ENCODE measurements at regions not wholly inside any gene's neighbourhood (a gene's known extent, or its start where the extent isn't known, plus 50 kb on each side); places are given as distances from the start of the nearest gene placed in this dataset.
"Not testable (repeated sequence)": the region's sequence is repeated elsewhere in the genome, so short reads cannot be mapped to it uniquely, and the experiment has no call there.

DNA sequence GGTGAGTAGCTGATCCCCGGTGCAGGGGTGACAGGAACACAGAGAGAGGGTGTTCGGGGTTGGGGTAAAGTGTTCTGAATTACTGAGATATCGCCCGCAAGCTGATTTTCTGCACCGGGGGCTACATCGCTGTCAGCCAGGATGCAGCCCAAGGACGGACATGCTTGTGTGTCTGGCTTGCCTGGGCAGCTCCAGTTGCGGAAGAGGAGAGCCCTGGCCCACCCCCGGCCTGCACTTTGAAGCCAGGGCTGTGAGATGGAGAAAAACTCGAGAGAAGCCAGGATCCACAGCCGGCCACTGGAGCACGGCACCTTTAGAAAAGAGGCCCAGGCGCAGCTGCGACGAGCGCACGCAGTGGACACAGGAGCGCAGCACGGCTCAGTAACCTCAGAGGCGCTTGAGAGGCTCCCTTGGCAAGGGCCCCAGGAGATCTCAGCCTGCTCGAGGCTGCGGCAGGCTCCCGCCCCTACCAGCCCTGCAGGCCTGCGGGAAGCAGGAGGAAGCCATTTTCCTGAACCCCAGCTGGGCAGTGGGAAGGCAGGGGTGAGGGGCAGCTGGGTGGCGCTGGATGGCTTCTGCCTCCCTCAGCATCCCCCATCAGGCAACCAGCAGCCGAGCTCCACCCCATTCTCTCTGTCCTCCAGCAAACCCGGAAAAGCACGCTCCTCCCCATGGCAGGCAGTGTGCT is 59.2 kb downstream of the C9orf50 start:
- DNase-seq, result no peak

DNA sequence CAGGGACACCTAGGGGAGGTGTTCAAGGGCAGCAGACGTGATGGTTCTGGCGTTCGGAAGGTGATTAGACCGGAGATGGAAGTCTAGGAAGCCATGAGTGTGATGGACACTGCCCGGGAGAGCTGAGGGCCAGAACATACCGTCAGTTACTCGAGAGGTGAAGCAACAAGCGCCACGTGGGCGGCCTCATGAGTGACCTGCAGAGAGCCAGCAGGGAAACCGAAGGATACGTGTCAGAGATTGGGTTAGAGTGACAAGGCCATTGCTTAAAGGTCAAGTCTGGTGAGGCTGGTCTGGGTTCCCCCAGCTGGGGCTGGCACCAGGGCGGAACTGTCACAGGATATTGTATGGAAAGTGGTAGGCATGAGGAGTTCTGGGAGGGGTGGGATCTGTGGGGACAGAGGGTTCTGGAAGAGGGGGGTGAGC is 60.0 kb downstream of the C9orf50 start:
- DNase-seq, result no peak

- DNase-seq, result no peak
These were observed 61.4 kb downstream of the C9orf50 start for GRCh38 chr9:129559506-129559881.

- DNase-seq, result no peak
These were observed 62.1 kb downstream of the C9orf50 start for GRCh38 chr9:129558551-129559505.

DNA sequence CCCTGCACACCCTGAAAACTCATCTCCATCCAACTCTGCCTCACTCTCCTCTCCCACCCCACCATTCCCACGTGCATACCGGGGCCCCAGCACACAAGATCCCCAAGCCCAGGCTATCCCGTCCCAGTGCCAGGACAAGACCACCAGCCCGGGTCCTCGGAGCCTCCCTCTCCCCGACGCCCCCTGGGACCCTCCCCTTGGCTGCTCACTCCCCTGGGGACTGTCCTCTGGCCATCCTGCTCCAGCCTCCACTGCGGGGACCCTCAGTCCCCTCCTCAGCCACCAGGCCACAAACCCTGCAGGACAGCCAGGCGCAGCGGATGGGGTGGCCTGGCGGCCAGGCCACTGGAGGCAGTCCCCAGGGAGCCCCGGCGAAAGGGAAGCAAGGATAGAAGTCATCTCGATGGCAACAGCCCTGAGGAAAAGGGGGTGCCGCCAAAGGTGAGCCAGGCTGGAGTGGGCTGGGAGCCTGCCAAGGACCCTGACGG is 62.8 kb downstream of the C9orf50 start:
- DNase-seq, result no peak

GRCh38 chr9:129557192-129558036 is 63.5 kb downstream of the C9orf50 start:
- DNase-seq, result no peak

DNA sequence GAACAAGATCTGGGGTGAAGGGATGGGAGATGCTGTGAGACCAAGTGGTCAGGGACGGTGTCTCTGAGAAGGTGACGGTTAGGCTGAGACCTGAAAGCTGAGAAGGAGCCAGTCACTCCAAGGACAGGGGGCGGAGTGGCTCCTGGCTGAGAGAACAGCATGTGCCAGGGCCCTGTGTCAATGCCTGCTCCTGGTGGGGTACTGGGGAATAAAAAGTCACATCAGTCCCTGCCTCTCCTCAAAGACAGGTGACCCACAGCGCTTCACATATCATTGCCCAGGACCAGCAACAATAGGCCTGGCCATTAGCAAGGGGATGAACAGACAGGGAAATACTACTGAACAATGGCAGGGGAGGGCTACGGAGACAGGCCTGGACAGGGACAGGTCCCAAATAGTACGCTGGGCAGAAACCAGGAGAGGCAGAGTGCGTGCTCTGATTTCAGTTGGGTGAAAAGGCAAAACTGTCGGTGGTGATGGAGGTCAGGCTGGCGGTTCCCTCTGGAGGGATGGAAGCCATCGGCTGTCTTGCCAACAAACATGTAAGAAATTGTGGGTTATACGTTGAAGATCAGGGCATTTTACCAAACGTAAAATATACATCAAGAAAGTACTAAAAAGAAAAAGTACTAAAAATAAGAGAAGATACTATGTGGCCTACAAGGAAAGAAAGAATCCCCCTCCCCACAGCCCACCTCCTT is 64.3 kb downstream of the C9orf50 start:
- DNase-seq, result no peak

- DNase-seq, result no peak
These were observed 65.2 kb downstream of the C9orf50 start for GRCh38 chr9:129555512-129556215.

DNA sequence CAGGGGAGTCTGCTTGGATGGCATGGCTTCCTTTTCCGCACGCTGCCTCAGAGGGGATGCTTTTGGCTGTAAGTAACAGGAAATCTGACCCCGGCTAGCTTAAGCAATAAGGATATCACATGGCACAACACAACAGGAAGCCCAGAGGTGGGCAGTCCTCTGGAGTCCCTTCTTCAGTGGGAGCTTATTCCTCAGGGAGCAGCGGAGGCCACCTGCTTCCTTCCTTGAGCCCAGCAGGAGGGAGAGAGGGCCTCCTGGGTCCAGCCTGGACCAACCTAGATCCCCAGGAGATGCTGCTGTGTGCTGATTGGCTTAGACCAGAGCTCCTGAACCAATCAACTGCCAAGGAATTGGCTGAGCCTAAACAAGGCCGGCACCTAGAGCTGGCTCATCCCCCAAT is 66.3 kb downstream of the C9orf50 start:
- no peak for DNase-seq

GRCh38 chr9:129553277-129553676 is 67.6 kb downstream of the C9orf50 start:
- no peak for DNase-seq

DNA sequence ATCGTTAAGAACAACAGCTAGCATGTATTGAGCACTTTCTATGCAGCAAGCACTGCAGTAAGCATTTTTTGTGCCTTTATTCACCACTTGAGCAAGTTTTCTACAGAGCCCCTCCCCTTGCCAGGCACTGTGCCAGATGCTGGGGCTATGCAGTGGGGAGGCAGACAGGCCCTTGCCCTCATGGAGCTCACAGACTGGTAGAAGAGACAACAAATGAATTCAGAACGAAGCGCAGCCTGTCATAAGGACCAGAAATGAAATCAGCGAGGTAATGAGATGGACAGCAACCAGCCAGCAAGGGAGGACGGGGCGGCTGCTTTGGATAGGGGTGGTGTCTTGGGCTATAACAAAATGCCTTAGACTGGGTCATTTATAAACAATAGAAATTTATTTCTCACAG is 68.8 kb downstream of the C9orf50 start:
- DNase-seq, result no peak

DNA sequence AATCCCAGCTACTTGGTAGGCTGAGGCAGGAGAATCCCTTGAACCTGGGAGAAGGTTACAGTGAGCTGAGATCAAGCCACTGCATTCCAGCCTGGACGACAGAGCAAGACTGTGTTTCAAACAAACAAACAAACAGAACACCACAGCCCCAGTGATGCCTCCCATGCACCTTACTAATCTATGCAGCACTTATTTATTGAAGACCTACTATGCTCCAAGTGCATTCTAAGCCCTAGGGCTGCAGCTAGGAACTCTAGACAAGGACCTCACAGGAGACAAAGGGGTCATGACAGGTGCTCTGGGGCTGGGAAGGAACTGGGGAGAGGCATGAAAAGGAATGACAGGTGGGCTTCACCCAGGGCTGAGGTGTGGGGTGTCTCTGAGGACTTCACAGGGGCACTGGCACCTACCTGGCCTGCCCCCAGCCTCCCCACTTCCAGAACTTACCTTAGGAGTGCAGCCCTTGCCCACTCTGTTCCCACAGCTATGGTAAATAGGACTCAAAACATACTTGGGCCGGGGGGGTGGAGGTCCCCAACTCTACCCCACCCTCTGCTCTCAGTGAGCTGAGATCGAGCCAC is 69.4 kb downstream of the C9orf50 start:
- no peak for DNase-seq

- not testable (repeated sequence) for DNase-seq
These were observed 69.9 kb downstream of the C9orf50 start for GRCh38 chr9:129550977-129551376.

- no peak for DNase-seq
These were observed 70.6 kb downstream of the C9orf50 start for GRCh38 chr9:129550199-129550839.

- DNase-seq, result no peak
These were observed 71.2 kb downstream of the C9orf50 start for GRCh38 chr9:129549684-129550083.

DNA sequence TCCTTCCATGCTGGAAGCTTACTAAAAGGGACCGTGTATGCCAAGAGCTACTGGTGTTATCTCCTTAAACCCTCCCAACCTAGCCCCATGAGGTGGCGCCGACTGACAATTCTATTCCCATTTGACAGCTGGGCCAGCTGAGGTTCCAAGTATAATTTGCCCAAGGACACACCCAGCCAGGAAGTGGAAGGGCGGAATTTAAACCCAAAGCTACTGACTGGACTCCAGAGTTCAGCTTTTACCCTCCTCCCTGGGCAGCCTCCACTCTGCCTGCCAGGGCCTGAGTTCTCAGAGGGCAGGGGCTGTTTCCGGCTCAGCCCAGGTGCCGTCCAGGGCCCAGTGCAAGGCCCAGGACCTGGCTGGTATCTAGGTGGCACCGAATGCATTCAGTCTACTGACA is 71.8 kb downstream of the C9orf50 start:
- DNase-seq, result no peak

DNA sequence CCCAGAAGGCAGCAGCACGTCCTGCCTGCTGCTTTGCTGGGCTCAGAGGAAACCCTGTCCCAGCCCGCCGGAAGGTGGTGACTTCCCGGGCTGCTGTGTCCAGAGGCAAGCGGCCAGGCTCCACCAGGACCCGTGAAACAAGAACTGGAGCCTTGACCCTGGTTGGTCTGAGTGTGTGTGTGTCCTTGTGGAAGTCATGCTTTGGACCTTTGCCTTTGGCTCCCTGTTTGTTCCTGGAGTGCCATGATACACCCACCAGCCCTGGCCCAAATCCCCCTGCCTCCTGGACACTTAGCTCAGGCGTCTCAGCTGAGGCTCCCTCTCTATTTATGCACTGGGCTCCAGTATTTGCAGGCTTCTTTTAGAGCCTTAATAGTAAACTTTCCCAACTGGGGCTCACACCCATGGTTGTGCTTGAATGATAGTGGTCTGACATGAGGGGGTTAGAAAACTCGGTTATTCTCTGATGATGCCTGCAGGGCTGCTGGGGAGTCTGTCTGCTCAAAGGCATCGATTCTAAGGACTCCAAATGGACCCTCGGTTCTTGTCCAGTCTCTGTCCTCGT is 72.2 kb downstream of the C9orf50 start:
- no peak for DNase-seq

- DNase-seq, result no peak
These were observed 72.9 kb downstream of the C9orf50 start for GRCh38 chr9:129547869-129548570.

GRCh38 chr9:129547063-129547462 is 73.8 kb downstream of the C9orf50 start:
- no peak for DNase-seq

DNA sequence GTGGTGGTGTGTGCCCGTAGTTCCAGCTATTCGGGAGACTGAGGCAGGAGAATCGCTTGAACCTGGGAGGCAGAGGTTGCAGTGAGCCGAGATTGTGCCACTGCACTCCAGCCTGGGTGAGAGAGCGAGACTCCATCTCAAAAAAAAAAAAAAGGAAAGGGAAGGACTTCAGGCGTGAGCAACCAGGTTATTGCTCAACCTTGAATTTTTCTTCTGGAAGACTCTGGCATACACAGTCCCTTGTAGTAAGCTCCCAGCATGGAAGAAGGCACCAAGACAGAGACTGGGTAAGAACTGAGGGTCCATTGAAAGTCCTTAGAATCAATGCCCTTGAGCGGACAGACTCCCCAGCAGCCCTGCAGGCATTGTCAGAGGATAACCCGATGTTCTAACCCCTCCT is 75.0 kb downstream of the C9orf50 start:
- DNase-seq, result not testable (repeated sequence)

Data from SHP77 (cell line).